Stomach (tissue), 4 donors: ENCODE measurements at regions not wholly inside any gene's neighbourhood (a gene's known extent, or its start where the extent isn't known, plus 50 kb on each side); places are given as distances from the start of the nearest gene placed in this dataset.

ENCODE experiments used
- EP300 ChIP-seq: sonication (generic); formaldehyde crosslinking; IDR thresholded peaks from one replicate; pipeline ENCODE4 v1.6.1; 2017; ENCODE audit warnings: antibody characterized with exemption
- TF ChIP-seq, protein P1 (sequence below), 7 experiments: fragments of 450-650 bp in 4 of 7; fragments of 200-600 bp in 3 of 7; sonication (generic) in 3 of 7; IDR thresholded peaks; one replicate each; pipeline ENCODE4 v1.5.1; 2016 to 2019; ENCODE audit warnings: antibody characterized with exemption in 7 of 7, control low read depth in 2 of 7, mild to moderate bottlenecking in 1 of 7

DNA sequence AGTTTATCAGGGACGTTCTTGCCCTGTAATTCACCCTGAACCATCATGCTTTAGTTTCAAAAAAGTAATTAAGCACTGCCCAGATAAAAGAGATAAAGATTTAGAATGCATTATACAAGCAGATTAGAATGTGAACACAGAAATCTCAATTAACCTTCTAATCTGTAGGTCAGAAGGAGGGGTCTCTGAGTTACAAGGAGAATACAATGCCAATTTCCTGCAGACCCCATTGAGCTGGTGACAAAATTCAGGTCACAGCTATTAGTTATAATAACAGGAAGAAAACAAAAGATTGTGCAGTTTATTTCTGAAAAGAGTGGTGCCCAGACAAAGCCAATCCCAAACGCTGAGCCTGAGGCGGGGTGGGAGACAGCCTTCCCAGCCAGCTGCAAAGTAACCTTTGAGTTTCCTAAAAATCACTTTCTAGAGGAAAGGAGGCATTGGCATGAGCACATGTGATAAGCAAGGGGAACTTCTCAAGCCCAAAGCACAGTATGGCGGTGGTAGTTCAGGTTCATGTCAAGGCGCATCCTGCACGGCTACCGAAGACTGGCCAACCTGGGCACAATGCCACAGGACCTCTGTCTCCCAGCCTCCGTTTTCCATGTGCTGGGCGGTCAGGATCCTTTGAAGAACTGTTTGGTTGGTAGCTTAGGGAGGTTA is 192.5 kb downstream of the TTLL2 start:
- TF ChIP-seq, protein P1, sequence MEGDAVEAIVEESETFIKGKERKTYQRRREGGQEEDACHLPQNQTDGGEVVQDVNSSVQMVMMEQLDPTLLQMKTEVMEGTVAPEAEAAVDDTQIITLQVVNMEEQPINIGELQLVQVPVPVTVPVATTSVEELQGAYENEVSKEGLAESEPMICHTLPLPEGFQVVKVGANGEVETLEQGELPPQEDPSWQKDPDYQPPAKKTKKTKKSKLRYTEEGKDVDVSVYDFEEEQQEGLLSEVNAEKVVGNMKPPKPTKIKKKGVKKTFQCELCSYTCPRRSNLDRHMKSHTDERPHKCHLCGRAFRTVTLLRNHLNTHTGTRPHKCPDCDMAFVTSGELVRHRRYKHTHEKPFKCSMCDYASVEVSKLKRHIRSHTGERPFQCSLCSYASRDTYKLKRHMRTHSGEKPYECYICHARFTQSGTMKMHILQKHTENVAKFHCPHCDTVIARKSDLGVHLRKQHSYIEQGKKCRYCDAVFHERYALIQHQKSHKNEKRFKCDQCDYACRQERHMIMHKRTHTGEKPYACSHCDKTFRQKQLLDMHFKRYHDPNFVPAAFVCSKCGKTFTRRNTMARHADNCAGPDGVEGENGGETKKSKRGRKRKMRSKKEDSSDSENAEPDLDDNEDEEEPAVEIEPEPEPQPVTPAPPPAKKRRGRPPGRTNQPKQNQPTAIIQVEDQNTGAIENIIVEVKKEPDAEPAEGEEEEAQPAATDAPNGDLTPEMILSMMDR (IDR thresholded peaks at IDR 0.05), result no peak
- no peak for TF ChIP-seq EP300
